Gastroesophageal sphincter (tissue), 3 donors: ENCODE measurements at regions not wholly inside any gene's neighbourhood (a gene's known extent, or its start where the extent isn't known, plus 50 kb on each side); places are given as distances from the start of the nearest gene placed in this dataset.

Source experiments
- EP300 ChIP-seq: sonication (generic); formaldehyde crosslinking; IDR thresholded peaks from one replicate; pipeline ENCODE4 v1.6.1; 2017; ENCODE audit warnings: antibody characterized with exemption, mild to moderate bottlenecking
- POLR2A ChIP-seq, 2 donors: fragments of 450-650 bp; IDR thresholded peaks; one replicate each; pipeline ENCODE4 v1.6.1; 2017; ENCODE audit warnings: antibody characterized with exemption in 2 of 2, mild to moderate bottlenecking in 2 of 2, moderate library complexity in 1 of 2
- TF ChIP-seq, protein P1 (sequence below), 4 experiments: fragments of 200-600 bp in 2 of 4; fragments of 450-650 bp in 2 of 4; sonication (generic) in 1 of 4; IDR thresholded peaks; one replicate each; pipeline ENCODE4 v1.5.1; 2017 to 2019; ENCODE audit warnings: antibody characterized with exemption in 4 of 4, mild to moderate bottlenecking in 2 of 4, moderate library complexity in 2 of 4

DNA sequence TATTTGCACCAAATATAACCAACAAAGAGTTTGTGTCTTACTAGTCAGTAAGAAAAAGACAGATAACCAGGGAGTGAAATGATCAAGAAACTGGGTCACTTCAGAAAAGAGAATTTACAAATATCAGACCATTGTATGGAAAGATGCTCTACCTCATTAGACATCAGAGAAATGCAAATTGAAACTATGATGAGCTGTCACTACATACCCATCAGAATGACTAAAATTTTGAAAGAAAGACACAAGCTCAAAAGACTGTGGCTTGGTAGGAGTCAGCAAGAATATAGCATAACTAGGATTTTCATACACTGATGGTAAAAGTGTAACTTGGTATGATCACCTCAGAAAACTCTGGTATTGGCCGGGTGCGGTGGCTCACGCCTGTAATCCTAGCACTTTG lies 247.2 kb downstream of the BMP4 start:
- TF ChIP-seq, protein P1, sequence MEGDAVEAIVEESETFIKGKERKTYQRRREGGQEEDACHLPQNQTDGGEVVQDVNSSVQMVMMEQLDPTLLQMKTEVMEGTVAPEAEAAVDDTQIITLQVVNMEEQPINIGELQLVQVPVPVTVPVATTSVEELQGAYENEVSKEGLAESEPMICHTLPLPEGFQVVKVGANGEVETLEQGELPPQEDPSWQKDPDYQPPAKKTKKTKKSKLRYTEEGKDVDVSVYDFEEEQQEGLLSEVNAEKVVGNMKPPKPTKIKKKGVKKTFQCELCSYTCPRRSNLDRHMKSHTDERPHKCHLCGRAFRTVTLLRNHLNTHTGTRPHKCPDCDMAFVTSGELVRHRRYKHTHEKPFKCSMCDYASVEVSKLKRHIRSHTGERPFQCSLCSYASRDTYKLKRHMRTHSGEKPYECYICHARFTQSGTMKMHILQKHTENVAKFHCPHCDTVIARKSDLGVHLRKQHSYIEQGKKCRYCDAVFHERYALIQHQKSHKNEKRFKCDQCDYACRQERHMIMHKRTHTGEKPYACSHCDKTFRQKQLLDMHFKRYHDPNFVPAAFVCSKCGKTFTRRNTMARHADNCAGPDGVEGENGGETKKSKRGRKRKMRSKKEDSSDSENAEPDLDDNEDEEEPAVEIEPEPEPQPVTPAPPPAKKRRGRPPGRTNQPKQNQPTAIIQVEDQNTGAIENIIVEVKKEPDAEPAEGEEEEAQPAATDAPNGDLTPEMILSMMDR (IDR thresholded peaks at IDR 0.05), result no peak
- TF ChIP-seq EP300, result no peak
- no peak for TF ChIP-seq POLR2A (IDR thresholded peaks at IDR 0.05)
